ENCODE measurements at regions not wholly inside any gene's neighbourhood (a gene's known extent, or its start where the extent isn't known, plus 50 kb on each side); places are given as distances from the start of the nearest gene placed in this dataset.
"Not testable (repeated sequence)": the region's sequence is repeated elsewhere in the genome, so short reads cannot be mapped to it uniquely, and the experiment has no call there.

GRCh38 chrX:65595460-65595876, 60.9 kb upstream of the LAS1L start:
- H3K27ac Mint-ChIP-seq = peak overlapping the region; percentile 98
- H3K4me1 Mint-ChIP-seq (ENCODE audit: low read depth) = peaks cover 47% of the 10 kb centered on the region
- no peaks in the 10 kb centered on the region for H3K27me3 Mint-ChIP-seq (ENCODE audit: low read depth)
- intact Hi-C loops (cut with micrococcal nuclease) = loop anchor here (1.0 to 10.0 kb wide), 12 partner anchors 12 to 1841 kb away; partner anchors contain the start of gene LAS1L
- H3K4me3 Mint-ChIP-seq = peak overlapping the region; percentile 62
- CTCF ChIA-PET = interaction anchor here (0.7 to 1.9 kb wide), 9 partner anchors 13 to 391 kb away, joined by 3 to 10 read pairs (median 6); no protein-coding TSS in a partner anchor
- peak; percentile 99 for DNase-seq
- no peaks in the 10 kb centered on the region for H3K9me3 Mint-ChIP-seq
- no peaks in the 10 kb centered on the region for H3K36me3 Mint-ChIP-seq (ENCODE audit: low read depth)

GRCh38 chrX:65591206-65591605, 56.6 kb upstream of the LAS1L start:
- peaks cover 17% of the 10 kb centered on the region for H3K4me1 Mint-ChIP-seq (ENCODE audit: low read depth)
- CTCF ChIA-PET = interaction anchor here (0.6 kb wide), 1 partner anchor 814 kb away, joined by 3 read pairs; no protein-coding TSS in a partner anchor
- no peak for DNase-seq
- no peak overlapping the region for H3K27ac Mint-ChIP-seq
- intact Hi-C loops (cut with micrococcal nuclease) = loop anchor here (10.0 kb wide), 1 partner anchor 1836 kb away; a partner anchor contains a TSS
- H3K36me3 Mint-ChIP-seq (ENCODE audit: low read depth) = no peaks in the 10 kb centered on the region
- no peaks in the 10 kb centered on the region for H3K9me3 Mint-ChIP-seq
- H3K27me3 Mint-ChIP-seq (ENCODE audit: low read depth) = no peaks in the 10 kb centered on the region
- no peak overlapping the region for H3K4me3 Mint-ChIP-seq

- Mint-ChIP-seq H3K27ac (no peak overlapping the region), H3K4me1 (ENCODE audit: low read depth) (peaks cover 7% of the 10 kb centered on the region), H3K27me3 (ENCODE audit: low read depth) (no peaks in the 10 kb centered on the region), H3K9me3 (no peaks in the 10 kb centered on the region), H3K36me3 (ENCODE audit: low read depth) (no peaks in the 10 kb centered on the region), H3K4me3 (no peak overlapping the region)
- CTCF ChIA-PET = no interaction called here
- intact Hi-C loops (cut with micrococcal nuclease) = no loop called here
- no peak for DNase-seq
Observed at GRCh38 chrX:65589304-65589703, 54.7 kb upstream of the LAS1L start.

GRCh38 chrX:65588795-65589194, 54.2 kb upstream of the LAS1L start:
- peaks cover 2% of the 10 kb centered on the region for H3K4me1 Mint-ChIP-seq (ENCODE audit: low read depth)
- H3K4me3 Mint-ChIP-seq = no peak overlapping the region
- CTCF ChIA-PET = no interaction called here
- DNase-seq = no peak
- no peaks in the 10 kb centered on the region for H3K36me3 Mint-ChIP-seq (ENCODE audit: low read depth)
- intact Hi-C loops (cut with micrococcal nuclease) = no loop called here
- no peaks in the 10 kb centered on the region for H3K9me3 Mint-ChIP-seq
- H3K27ac Mint-ChIP-seq = no peak overlapping the region
- no peaks in the 10 kb centered on the region for H3K27me3 Mint-ChIP-seq (ENCODE audit: low read depth)

- intact Hi-C loops (cut with micrococcal nuclease) = no loop called here
- H3K27ac Mint-ChIP-seq = peak overlapping the region; percentile 58
- no peaks in the 10 kb centered on the region for H3K27me3 Mint-ChIP-seq (ENCODE audit: low read depth)
- no peak for DNase-seq
- H3K4me3 Mint-ChIP-seq = no peak overlapping the region
- no peaks in the 10 kb centered on the region for H3K4me1 Mint-ChIP-seq (ENCODE audit: low read depth)
- CTCF ChIA-PET = no interaction called here
- no peaks in the 10 kb centered on the region for H3K36me3 Mint-ChIP-seq (ENCODE audit: low read depth)
- no peaks in the 10 kb centered on the region for H3K9me3 Mint-ChIP-seq
Observed at GRCh38 chrX:65587616-65588526, 53.3 kb upstream of the LAS1L start.

- Mint-ChIP-seq H3K27ac (no peak overlapping the region), H3K9me3 (no peaks in the 10 kb centered on the region), H3K27me3 (ENCODE audit: low read depth) (no peaks in the 10 kb centered on the region), H3K4me3 (no peak overlapping the region), H3K36me3 (ENCODE audit: low read depth) (no peaks in the 10 kb centered on the region), H3K4me1 (ENCODE audit: low read depth) (peaks cover 6% of the 10 kb centered on the region)
- CTCF ChIA-PET = interaction anchor here (1.3 kb wide), 1 partner anchor 400 kb away, joined by 3 read pairs; no protein-coding TSS in a partner anchor
- intact Hi-C loops (cut with micrococcal nuclease) = no loop called here
- no peak for DNase-seq
Observed at GRCh38 chrX:65586491-65586890, 51.9 kb upstream of the LAS1L start.

GRCh38 chrX:65585226-65585625, 50.6 kb upstream of the LAS1L start:
- DNase-seq; H3K36me3 Mint-ChIP-seq (ENCODE audit: low read depth); CTCF ChIA-PET; H3K4me3 Mint-ChIP-seq; H3K4me1 Mint-ChIP-seq (ENCODE audit: low read depth); H3K27ac Mint-ChIP-seq; H3K27me3 Mint-ChIP-seq (ENCODE audit: low read depth); H3K9me3 Mint-ChIP-seq; intact Hi-C loops (cut with micrococcal nuclease): not testable (repeated sequence)
